ENCODE measurements at regions not wholly inside any gene's neighbourhood (a gene's known extent, or its start where the extent isn't known, plus 50 kb on each side); places are given as distances from the start of the nearest gene placed in this dataset.

DNA sequence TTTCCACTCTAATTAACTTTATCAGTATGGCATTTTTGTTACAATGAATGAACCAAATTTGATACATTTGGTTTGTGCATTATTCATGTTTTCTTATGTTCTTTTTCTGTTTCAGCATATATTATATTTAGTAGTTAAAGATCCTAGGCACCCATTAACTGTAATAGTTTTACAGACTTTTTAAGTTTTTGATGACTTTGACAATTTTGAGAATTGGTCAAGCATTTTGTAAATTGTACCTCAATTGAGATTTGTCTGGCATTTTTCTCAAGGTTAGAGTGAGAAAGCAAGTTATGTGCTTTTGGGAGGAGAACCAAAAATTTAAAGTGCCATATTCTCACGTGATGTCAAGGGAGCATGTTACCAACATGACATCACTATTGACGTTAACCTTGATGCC lies 1019.2 kb downstream of the CDH11 start:
- no peak overlapping the region for H3K27ac ChIP-seq (ENCODE audit: low read depth, low read length)
- TF ChIP-seq, protein P1, sequence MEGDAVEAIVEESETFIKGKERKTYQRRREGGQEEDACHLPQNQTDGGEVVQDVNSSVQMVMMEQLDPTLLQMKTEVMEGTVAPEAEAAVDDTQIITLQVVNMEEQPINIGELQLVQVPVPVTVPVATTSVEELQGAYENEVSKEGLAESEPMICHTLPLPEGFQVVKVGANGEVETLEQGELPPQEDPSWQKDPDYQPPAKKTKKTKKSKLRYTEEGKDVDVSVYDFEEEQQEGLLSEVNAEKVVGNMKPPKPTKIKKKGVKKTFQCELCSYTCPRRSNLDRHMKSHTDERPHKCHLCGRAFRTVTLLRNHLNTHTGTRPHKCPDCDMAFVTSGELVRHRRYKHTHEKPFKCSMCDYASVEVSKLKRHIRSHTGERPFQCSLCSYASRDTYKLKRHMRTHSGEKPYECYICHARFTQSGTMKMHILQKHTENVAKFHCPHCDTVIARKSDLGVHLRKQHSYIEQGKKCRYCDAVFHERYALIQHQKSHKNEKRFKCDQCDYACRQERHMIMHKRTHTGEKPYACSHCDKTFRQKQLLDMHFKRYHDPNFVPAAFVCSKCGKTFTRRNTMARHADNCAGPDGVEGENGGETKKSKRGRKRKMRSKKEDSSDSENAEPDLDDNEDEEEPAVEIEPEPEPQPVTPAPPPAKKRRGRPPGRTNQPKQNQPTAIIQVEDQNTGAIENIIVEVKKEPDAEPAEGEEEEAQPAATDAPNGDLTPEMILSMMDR (IDR thresholded peaks at IDR 0.05; ENCODE audit: low read depth, low read length, poor library complexity, severe bottlenecking) = no peak
- TF ChIP-seq EZH2phosphoT487 (IDR thresholded peaks at IDR 0.05; ENCODE audit: borderline replicate concordance, low read length) = no peak
- peaks cover 4% of the 10 kb centered on the region; the same call in 1 of the 2 replicates for H3K9me3 ChIP-seq (ENCODE audit: control insufficient read depth, insufficient read depth, low read length)
- no peak overlapping the region for H3K4me2 ChIP-seq (ENCODE audit: low read length)
- H3K79me2 ChIP-seq (ENCODE audit: control insufficient read depth, low read length) = no peaks in the 10 kb centered on the region
- H3K4me1 ChIP-seq (ENCODE audit: control insufficient read depth, low read length) = no peaks in the 10 kb centered on the region
- no peaks in the 10 kb centered on the region for H3K36me3 ChIP-seq (ENCODE audit: control insufficient read depth, low read length)
- no peak overlapping the region for H3K4me3 ChIP-seq (ENCODE audit: low read length)
- H4K20me1 ChIP-seq (ENCODE audit: control insufficient read depth, insufficient read depth, low read depth, low read length) = no peaks in the 10 kb centered on the region
- no peaks in the 10 kb centered on the region for H3K27me3 ChIP-seq (ENCODE audit: control insufficient read depth, low read length)
- no peaks in the 10 kb centered on the region for H3F3A ChIP-seq (ENCODE audit: control insufficient read depth, insufficient read depth)
- H3K9me2 ChIP-seq (replicated peaks; ENCODE audit: control insufficient read depth, low read length) = no peaks in the 10 kb centered on the region

DNA sequence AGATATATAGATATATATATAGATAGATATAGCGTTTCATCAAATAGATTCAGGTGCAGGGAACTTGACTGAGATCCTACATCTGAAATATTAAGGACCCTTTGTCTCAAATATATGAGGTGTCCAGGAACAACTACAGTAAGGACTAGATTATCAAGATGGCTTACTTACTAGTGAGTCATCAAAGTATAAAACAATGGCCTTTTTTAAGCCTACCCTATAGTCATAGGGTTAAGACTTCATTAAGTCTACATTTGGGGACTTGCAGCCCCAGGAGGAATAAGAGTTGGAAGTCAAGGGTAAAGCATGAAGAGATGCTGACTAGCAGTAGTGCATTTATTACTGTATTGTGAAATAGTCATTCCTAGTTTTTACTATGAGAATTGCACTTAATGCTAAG lies 1023.4 kb downstream of the CDH11 start:
- H3K4me2 ChIP-seq (ENCODE audit: low read length) = no peak overlapping the region

DNA sequence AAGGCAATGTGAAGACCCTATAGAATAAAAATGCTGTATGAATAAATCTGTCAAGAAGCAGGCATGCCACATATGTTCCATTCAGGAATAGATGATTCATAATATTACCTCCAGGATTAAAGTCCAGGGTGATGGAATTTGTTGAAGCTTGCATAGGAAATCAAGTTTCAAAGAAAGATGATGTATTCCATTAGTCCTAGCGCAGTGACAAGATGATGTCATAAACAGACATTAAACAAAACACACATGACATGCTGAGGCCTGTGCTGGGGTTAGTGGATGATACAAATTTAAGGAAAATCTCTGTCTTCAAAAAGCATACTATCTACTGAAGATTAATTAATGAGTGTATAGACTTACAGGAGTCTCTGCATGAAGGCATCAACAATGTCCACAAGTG lies 1025.2 kb downstream of the CDH11 start:
- Histone ChIP-seq H3K9me2 (replicated peaks; ENCODE audit: control insufficient read depth, low read length) (no peaks in the 10 kb centered on the region), H3K9me3 (ENCODE audit: control insufficient read depth, insufficient read depth, low read length) (peaks cover 12% of the 10 kb centered on the region), H3K4me1 (ENCODE audit: control insufficient read depth, low read length) (no peaks in the 10 kb centered on the region), H3K4me2 (ENCODE audit: low read length) (no peak overlapping the region), H3K36me3 (ENCODE audit: control insufficient read depth, low read length) (no peaks in the 10 kb centered on the region; the same call in 1 of the 2 replicates), H3K4me3 (ENCODE audit: low read length) (no peak overlapping the region), H3K27me3 (ENCODE audit: control insufficient read depth, low read length) (no peaks in the 10 kb centered on the region), H3F3A (ENCODE audit: control insufficient read depth, insufficient read depth) (no peaks in the 10 kb centered on the region), H3K79me2 (ENCODE audit: control insufficient read depth, low read length) (no peaks in the 10 kb centered on the region), H4K20me1 (ENCODE audit: control insufficient read depth, insufficient read depth, low read depth, low read length) (no peaks in the 10 kb centered on the region), H3K27ac (ENCODE audit: low read depth, low read length) (no peak overlapping the region)
- TF ChIP-seq, protein P1 (IDR thresholded peaks at IDR 0.05; ENCODE audit: low read depth, low read length, poor library complexity, severe bottlenecking) = no peak
- no peak for TF ChIP-seq EZH2phosphoT487 (IDR thresholded peaks at IDR 0.05; ENCODE audit: borderline replicate concordance, low read length)

More for the DNA sequence above, 1023.4 kb downstream of the CDH11 start:
- no peaks in the 10 kb centered on the region for H3K9me2 ChIP-seq (replicated peaks; ENCODE audit: control insufficient read depth, low read length)
- no peaks in the 10 kb centered on the region for H3F3A ChIP-seq (ENCODE audit: control insufficient read depth, insufficient read depth)
- no peaks in the 10 kb centered on the region for H3K36me3 ChIP-seq (ENCODE audit: control insufficient read depth, low read length)
- no peaks in the 10 kb centered on the region for H3K27me3 ChIP-seq (ENCODE audit: control insufficient read depth, low read length)
- H3K4me1 ChIP-seq (ENCODE audit: control insufficient read depth, low read length) = no peaks in the 10 kb centered on the region
- H4K20me1 ChIP-seq (ENCODE audit: control insufficient read depth, insufficient read depth, low read depth, low read length) = no peaks in the 10 kb centered on the region
- no peak overlapping the region for H3K4me3 ChIP-seq (ENCODE audit: low read length)
- TF ChIP-seq, protein P1 (IDR thresholded peaks at IDR 0.05; ENCODE audit: low read depth, low read length, poor library complexity, severe bottlenecking) = no peak
- TF ChIP-seq EZH2phosphoT487 (IDR thresholded peaks at IDR 0.05; ENCODE audit: borderline replicate concordance, low read length) = no peak
- no peaks in the 10 kb centered on the region for H3K79me2 ChIP-seq (ENCODE audit: control insufficient read depth, low read length)
- peaks cover 12% of the 10 kb centered on the region for H3K9me3 ChIP-seq (ENCODE audit: control insufficient read depth, insufficient read depth, low read length)
- H3K27ac ChIP-seq (ENCODE audit: low read depth, low read length) = no peak overlapping the region

Measured in DOHH2 (cell line).